SK-N-SH (cell line): ENCODE measurements at regions not wholly inside any gene's neighbourhood (a gene's known extent, or its start where the extent isn't known, plus 50 kb on each side); places are given as distances from the start of the nearest gene placed in this dataset.

Source experiments
- CTCF ChIA-PET: fragments of 300-600, 350-600 bp; formaldehyde crosslinking; extraction: SDS; loops from one replicate; lab custom pipeline; 2021; lab: Yijun Ruan, JAX
- POLR2A ChIA-PET: fragments of 350-600 bp; sonication (Branson Sonifier 250); formaldehyde crosslinking; extraction: SDS; loops from one replicate; lab custom pipeline; 2020; ENCODE audit warnings: antibody characterized with exemption, inconsistent platforms; lab: Yijun Ruan, JAX
- DNase-seq: peaks from one replicate; pipeline ENCODE4 v3.0.0; 2012
- H2AFZ ChIP-seq: fragments of 200-600 bp; sonication (generic); 2 replicates; pipeline ENCODE4 v1.8.1; 2016; ENCODE audit warnings: antibody characterized with exemption, mild to moderate bottlenecking, low read depth
- H3F3A ChIP-seq: fragments of 200-600 bp; sonication (generic); replicated peaks from 2 replicates; pipeline ENCODE3; 2016; ENCODE audit warnings: antibody characterized with exemption, mild to moderate bottlenecking; ENCODE audit not compliant: insufficient read depth
- H3K27ac ChIP-seq, 2 experiments: fragments of 200-500 bp in 1 of 2; fragments of 200-600 bp in 1 of 2; sonication (Bioruptor generic) in 1 of 2; sonication (generic), shearing (Covaris generic) in 1 of 2; 2 replicates each; pipeline versions ENCODE4 v1.5.1 to v1.6.1; 2014 to 2016; ENCODE audit warnings: low read depth in 2 of 2, inconsistent platforms in 1 of 2, low read length in 1 of 2, mild to moderate bottlenecking in 1 of 2, mixed read lengths in 1 of 2
- H3K27me3 ChIP-seq: fragments of 200-600 bp; sonication (generic), shearing (Covaris generic); 2 replicates; pipeline ENCODE4 v1.6.1; 2016; ENCODE audit warnings: mixed run types; ENCODE audit not compliant: insufficient read depth
- H3K36me3 ChIP-seq, 2 experiments: fragments of 200-500 bp in 1 of 2; fragments of 200-600 bp in 1 of 2; sonication (Bioruptor generic) in 1 of 2; sonication (generic) in 1 of 2; replicated peaks in 1 of 2; 2 replicates each; pipeline versions ENCODE3 to v1.5.1; 2014 to 2016; ENCODE audit warnings: low read length in 1 of 2, mild to moderate bottlenecking in 1 of 2; ENCODE audit not compliant: insufficient read depth in 2 of 2, control insufficient read depth in 1 of 2
- H3K4me1 ChIP-seq, 2 experiments: fragments of 200-500 bp in 1 of 2; fragments of 200-600 bp in 1 of 2; sonication (Bioruptor generic) in 1 of 2; sonication (generic), shearing (Covaris generic) in 1 of 2; 2 replicates each; pipeline versions ENCODE4 v1.5.1 to v1.6.1; 2014 to 2016; ENCODE audit warnings: low read depth in 1 of 2, low read length in 1 of 2, mixed run types in 1 of 2; ENCODE audit not compliant: insufficient read depth in 2 of 2, control insufficient read depth in 1 of 2
- H3K4me2 ChIP-seq: fragments of 200-600 bp; sonication (generic), shearing (Covaris generic); 2 replicates; pipeline ENCODE4 v1.6.1; 2017; ENCODE audit warnings: mixed run types
- H3K4me3 ChIP-seq, 2 experiments: fragments of 200-500 bp in 1 of 2; fragments of 200-600 bp in 1 of 2; sonication (Bioruptor generic) in 1 of 2; sonication (generic), shearing (Covaris generic) in 1 of 2; 2 replicates each; pipeline versions ENCODE4 v1.5.1 to v1.8.1; 2014 to 2016; ENCODE audit warnings: low read depth in 2 of 2, inconsistent platforms in 1 of 2, low read length in 1 of 2, mild to moderate bottlenecking in 1 of 2, mixed read lengths in 1 of 2, moderate library complexity in 1 of 2
- H3K79me2 ChIP-seq: fragments of 200-600 bp; sonication (generic); 2 replicates; pipeline ENCODE4 v1.8.1; 2017; ENCODE audit warnings: mild to moderate bottlenecking; ENCODE audit not compliant: insufficient read depth
- H3K9ac ChIP-seq: fragments of 200-600 bp; sonication (generic); 2 replicates; pipeline ENCODE4 v1.6.1; 2017; ENCODE audit warnings: mixed run types
- H3K9me2 ChIP-seq: fragments of 200-600 bp; sonication (generic); 2 replicates; pipeline ENCODE4 v1.6.1; 2017; ENCODE audit warnings: mixed run types
- H3K9me3 ChIP-seq: fragments of 200-600 bp; sonication (generic); 2 replicates; pipeline ENCODE4 v1.6.1; 2017; ENCODE audit warnings: mixed run types, mild to moderate bottlenecking, moderate library complexity
- H4K20me1 ChIP-seq: fragments of 200-600 bp; sonication (generic); 2 replicates; pipeline ENCODE4 v1.6.1; 2017; ENCODE audit warnings: mild to moderate bottlenecking, mixed run types; ENCODE audit not compliant: insufficient read depth
- CHD2 ChIP-seq: fragments of 150-350 bp; IDR thresholded peaks from 2 replicates; pipeline ENCODE4 v1.6.1; 2018; ENCODE audit warnings: low read length; ENCODE audit not compliant: partially characterized antibody
- ELF1 ChIP-seq: IDR thresholded peaks from 2 replicates; pipeline ENCODE4 v1.4.0; 2012
- EP300 ChIP-seq, 2 experiments: IDR thresholded peaks; 2 replicates each; pipeline versions ENCODE4 v1.4.0 to v1.6.1; 2012; ENCODE audit warnings: borderline replicate concordance in 1 of 2, low read depth in 1 of 2, low read length in 1 of 2
- EZH2phosphoT487 ChIP-seq: fragments of 200-600 bp; sonication (generic); IDR thresholded peaks from 2 replicates; pipeline ENCODE4 v1.6.1; 2017; ENCODE audit warnings: low read depth, mixed run types, mild to moderate bottlenecking, antibody characterized with exemption, moderate library complexity, borderline replicate concordance
- GABPA ChIP-seq: IDR thresholded peaks from 2 replicates; pipeline ENCODE4 v1.4.0; 2012; ENCODE audit warnings: low read depth, mild to moderate bottlenecking
- GATA2 ChIP-seq: sonication (generic); formaldehyde crosslinking; IDR thresholded peaks from 2 replicates; pipeline ENCODE4 v1.5.0; 2020; ENCODE audit warnings: mild to moderate bottlenecking, missing genetic modification reagents
- IRF3 ChIP-seq: fragments of 150-350 bp; IDR thresholded peaks from 2 replicates; pipeline ENCODE4 v1.6.1; 2016; ENCODE audit warnings: mild to moderate bottlenecking, low read depth, low read length
- JUND ChIP-seq: IDR thresholded peaks from 2 replicates; pipeline ENCODE4 v1.4.0; 2012
- MEF2A ChIP-seq: IDR thresholded peaks from 2 replicates; pipeline ENCODE4 v1.4.0; 2012; ENCODE audit warnings: low read depth, borderline replicate concordance
- MXI1 ChIP-seq: IDR thresholded peaks from 2 replicates; pipeline ENCODE4 v1.6.1; 2012; ENCODE audit warnings: mild to moderate bottlenecking, low read depth, low read length, improper control_type of control experiment
- NRF1 ChIP-seq: IDR thresholded peaks from 2 replicates; pipeline ENCODE4 v1.6.1; 2012; ENCODE audit warnings: low read depth, mild to moderate bottlenecking, low read length
- POLR2AphosphoS5 ChIP-seq: IDR thresholded peaks from 2 replicates; pipeline ENCODE4 v1.6.1; 2012; ENCODE audit warnings: low read depth, low read length
- RAD21 ChIP-seq: IDR thresholded peaks from 2 replicates; pipeline ENCODE4 v1.6.1; 2012; ENCODE audit warnings: mild to moderate bottlenecking, low read length
- RFX5 ChIP-seq: IDR thresholded peaks from 2 replicates; pipeline ENCODE4 v1.6.1; 2012; ENCODE audit warnings: mild to moderate bottlenecking, improper control_type of control experiment, low read length
- SIN3A ChIP-seq: IDR thresholded peaks from 2 replicates; pipeline ENCODE4 v1.6.1; 2012; ENCODE audit warnings: low read depth, mild to moderate bottlenecking, low read length, moderate library complexity, borderline replicate concordance
- TEAD4 ChIP-seq: IDR thresholded peaks from 2 replicates; pipeline ENCODE4 v1.4.0; 2012; ENCODE audit warnings: mild to moderate bottlenecking, borderline replicate concordance; ENCODE audit not compliant: insufficient read depth
- ZBTB33 ChIP-seq: IDR thresholded peaks from 2 replicates; pipeline ENCODE4 v1.4.0; 2012; ENCODE audit warnings: low read depth, borderline replicate concordance
- WGBS: methylation state at CpG from one replicate; pipeline ENCODE4 v1.1.6; 2017; ENCODE audit warnings: low lambda C conversion rate; 5-methylcytosine and 5-hydroxymethylcytosine counted together
- TF ChIP-seq, protein P1 (sequence below): fragments of 200-600 bp; sonication (generic); IDR thresholded peaks from 2 replicates; pipeline ENCODE4 v1.6.1; 2017; ENCODE audit warnings: antibody characterized with exemption, mild to moderate bottlenecking, moderate library complexity
- TF ChIP-seq, protein P2 (sequence below): IDR thresholded peaks from 2 replicates; pipeline ENCODE4 v1.4.0; 2012; ENCODE audit warnings: low read depth, borderline replicate concordance

GRCh38 chr2:4909346-4910009, 782.7 kb upstream of the SOX11 start:
- ChIA-PET POLR2A (interaction anchor here (1.5 kb wide), 1 partner anchor 35 kb away, joined by 4 read pairs; no protein-coding TSS in a partner anchor), CTCF (interaction anchor here (0.6 to 1.0 kb wide), 3 partner anchors 8 to 215 kb away, joined by 3 read pairs; no protein-coding TSS in a partner anchor)
- Histone ChIP-seq H3K9me3 (no peaks in the 10 kb centered on the region), H4K20me1 (no peaks in the 10 kb centered on the region), H3K36me3 (no peaks in the 10 kb centered on the region), H3K4me2 (no peak overlapping the region), H3K4me1 (no peaks in the 10 kb centered on the region), H3K27me3 (no peaks in the 10 kb centered on the region), H3F3A (no peaks in the 10 kb centered on the region), H3K79me2 (no peaks in the 10 kb centered on the region), H3K27ac (no peak overlapping the region), H3K9me2 (no peaks in the 10 kb centered on the region), H2AFZ (no peak overlapping the region), H3K9ac (no peak overlapping the region), H3K4me3 (no peak overlapping the region)
- 41% methylated on average over 9 of the region's 9 CpGs for WGBS
- no peak for TF ChIP-seq GABPA
- TF ChIP-seq ZBTB33, result no peak
- TF ChIP-seq JUND, result no peak
- no peak for TF ChIP-seq ELF1
- no peak for TF ChIP-seq POLR2AphosphoS5
- TF ChIP-seq SIN3A, result no peak
- no peak for TF ChIP-seq IRF3
- TF ChIP-seq CHD2, result no peak
- TF ChIP-seq, protein P1, sequence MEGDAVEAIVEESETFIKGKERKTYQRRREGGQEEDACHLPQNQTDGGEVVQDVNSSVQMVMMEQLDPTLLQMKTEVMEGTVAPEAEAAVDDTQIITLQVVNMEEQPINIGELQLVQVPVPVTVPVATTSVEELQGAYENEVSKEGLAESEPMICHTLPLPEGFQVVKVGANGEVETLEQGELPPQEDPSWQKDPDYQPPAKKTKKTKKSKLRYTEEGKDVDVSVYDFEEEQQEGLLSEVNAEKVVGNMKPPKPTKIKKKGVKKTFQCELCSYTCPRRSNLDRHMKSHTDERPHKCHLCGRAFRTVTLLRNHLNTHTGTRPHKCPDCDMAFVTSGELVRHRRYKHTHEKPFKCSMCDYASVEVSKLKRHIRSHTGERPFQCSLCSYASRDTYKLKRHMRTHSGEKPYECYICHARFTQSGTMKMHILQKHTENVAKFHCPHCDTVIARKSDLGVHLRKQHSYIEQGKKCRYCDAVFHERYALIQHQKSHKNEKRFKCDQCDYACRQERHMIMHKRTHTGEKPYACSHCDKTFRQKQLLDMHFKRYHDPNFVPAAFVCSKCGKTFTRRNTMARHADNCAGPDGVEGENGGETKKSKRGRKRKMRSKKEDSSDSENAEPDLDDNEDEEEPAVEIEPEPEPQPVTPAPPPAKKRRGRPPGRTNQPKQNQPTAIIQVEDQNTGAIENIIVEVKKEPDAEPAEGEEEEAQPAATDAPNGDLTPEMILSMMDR, result no peak
- no peak for DNase-seq

DNA sequence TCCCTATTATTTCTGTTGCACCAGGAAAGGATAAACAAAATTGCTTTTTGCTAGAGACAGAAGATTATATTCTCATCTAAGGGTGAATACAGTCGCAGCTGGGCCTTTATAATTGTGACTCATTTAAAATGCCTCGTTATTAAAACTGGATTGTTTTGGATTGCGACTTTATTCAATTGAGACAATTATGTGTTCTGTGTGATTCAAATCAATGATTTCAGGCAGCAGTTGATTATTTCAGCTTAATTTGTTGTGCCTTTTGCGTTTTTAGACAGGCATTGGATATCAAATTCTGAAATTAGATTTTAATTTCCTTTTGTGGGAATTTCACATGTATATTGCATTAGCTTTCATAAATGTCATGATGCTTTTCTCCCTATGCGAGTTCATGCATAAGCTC, 778.1 kb upstream of the SOX11 start:
- CTCF ChIA-PET, result interaction anchor here (0.6 kb wide), 1 partner anchor 381 kb away, joined by 3 read pairs; no protein-coding TSS in a partner anchor

More for the DNA sequence above, 778.1 kb upstream of the SOX11 start:
- Histone ChIP-seq H2AFZ (no peak overlapping the region), H3K27ac (no peak overlapping the region), H3K36me3 (no peaks in the 10 kb centered on the region), H3F3A (no peaks in the 10 kb centered on the region), H3K4me1 (no peaks in the 10 kb centered on the region), H3K27me3 (no peaks in the 10 kb centered on the region), H3K79me2 (no peaks in the 10 kb centered on the region), H3K9ac (no peak overlapping the region), H3K9me2 (no peaks in the 10 kb centered on the region), H3K9me3 (no peaks in the 10 kb centered on the region), H3K4me2 (no peak overlapping the region), H4K20me1 (no peaks in the 10 kb centered on the region), H3K4me3 (no peak overlapping the region)
- POLR2A ChIA-PET, result no interaction called here
- 28% methylated on average over 5 of the region's 5 CpGs for WGBS
- TF ChIP-seq EZH2phosphoT487 (no peak), RAD21 (no peak), CHD2 (no peak), EP300 (IDR thresholded peaks at IDR 0.05; ENCODE audit: borderline replicate concordance in 1 of 2, low read depth in 1 of 2, low read length in 1 of 2) (no peak), NRF1 (no peak), ELF1 (no peak), POLR2AphosphoS5 (no peak), JUND (no peak), SIN3A (no peak), TEAD4 (no peak), GATA2 (no peak), RFX5 (no peak), MEF2A (no peak), MXI1 (no peak)
- TF ChIP-seq, protein P2, sequence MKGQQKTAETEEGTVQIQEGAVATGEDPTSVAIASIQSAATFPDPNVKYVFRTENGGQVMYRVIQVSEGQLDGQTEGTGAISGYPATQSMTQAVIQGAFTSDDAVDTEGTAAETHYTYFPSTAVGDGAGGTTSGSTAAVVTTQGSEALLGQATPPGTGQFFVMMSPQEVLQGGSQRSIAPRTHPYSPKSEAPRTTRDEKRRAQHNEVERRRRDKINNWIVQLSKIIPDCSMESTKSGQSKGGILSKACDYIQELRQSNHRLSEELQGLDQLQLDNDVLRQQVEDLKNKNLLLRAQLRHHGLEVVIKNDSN, result no peak
- TF ChIP-seq, protein P1, result no peak
- no peak for DNase-seq
